ENCODE measurements at regions not wholly inside any gene's neighbourhood (a gene's known extent, or its start where the extent isn't known, plus 50 kb on each side); places are given as distances from the start of the nearest gene placed in this dataset.

GRCh38 chr4:189255636-189256035 is 685.0 kb upstream of the FRG1 start:
- FAIRE-seq (no peak), DNase-seq (ENCODE audit: low read depth in 1 of 2, low spot score in 1 of 2) (no peak), ATAC-seq (no peak)
- Histone ChIP-seq H3K27ac (no peak overlapping the region), H3K4me2 (no peak overlapping the region), H3K9me3 (no peaks in the 10 kb centered on the region; the same call in 2 of the 3 replicates), H3K4me1 (no peaks in the 10 kb centered on the region), H3K4me3 (no peak overlapping the region)
- WGBS (ENCODE audit: missing lambda C conversion rate), result 94% methylated on average over 2 of the region's 2 CpGs
- ChIA-PET CTCF (no interaction called here), POLR2A (no interaction called here)
- TF ChIP-seq HOXA7 (CRISPR knock-in tag; IDR thresholded peaks at IDR 0.05) (no peak), SREBF2 (IDR thresholded peaks at IDR 0.05) (no peak)

GRCh38 chr4:189261475-189261874 is 679.2 kb upstream of the FRG1 start:
- ChIA-PET POLR2A (no interaction called here), CTCF (no interaction called here)
- 0% methylated on average over 1 of the region's 1 CpG for WGBS (ENCODE audit: missing lambda C conversion rate)
- Histone ChIP-seq H3K27ac (no peak overlapping the region), H3K4me2 (no peak overlapping the region), H3K9me3 (no peaks in the 10 kb centered on the region), H3K4me1 (no peaks in the 10 kb centered on the region), H3K4me3 (no peak overlapping the region)
- TF ChIP-seq EP300 (IDR thresholded peaks at IDR 0.05), result no peak
- TF ChIP-seq ZFP36 (IDR thresholded peaks at IDR 0.05; ENCODE audit: borderline replicate concordance, partially characterized antibody), result no peak
- TF ChIP-seq ZNF302 (CRISPR knock-in tag; IDR thresholded peaks at IDR 0.05), result no peak
- no peak for TF ChIP-seq SREBF2 (IDR thresholded peaks at IDR 0.05)
- TF ChIP-seq E2F6 (IDR thresholded peaks at IDR 0.05; ENCODE audit: borderline replicate concordance, low read depth), result no peak
- TF ChIP-seq HES2 (IDR thresholded peaks at IDR 0.05), result no peak
- no peak for TF ChIP-seq NR3C1 (IDR thresholded peaks at IDR 0.05)
- TF ChIP-seq ZSCAN20 (CRISPR knock-in tag; IDR thresholded peaks at IDR 0.05), result no peak
- FAIRE-seq, result no peak
- no peak for ATAC-seq
- no peak for DNase-seq (ENCODE audit: low read depth in 1 of 2, low spot score in 1 of 2)

- ATAC-seq (no peak), DNase-seq (ENCODE audit: low read depth in 1 of 2, low spot score in 1 of 2) (no peak), FAIRE-seq (no peak)
- 65% methylated on average over 7 of the region's 7 CpGs for WGBS (ENCODE audit: missing lambda C conversion rate)
- Histone ChIP-seq H3K4me1 (no peaks in the 10 kb centered on the region), H3K27ac (no peak overlapping the region), H3K9me3 (no peaks in the 10 kb centered on the region), H3K4me3 (no peak overlapping the region), H3K4me2 (no peak overlapping the region)
- POLR2A ChIA-PET, result no interaction called here
- CTCF ChIA-PET, result no interaction called here
- TF ChIP-seq USF2 (IDR thresholded peaks at IDR 0.05) (no peak), NR3C1 (IDR thresholded peaks at IDR 0.05) (no peak), SREBF2 (IDR thresholded peaks at IDR 0.05) (no peak), CHD2 (IDR thresholded peaks at IDR 0.05; ENCODE audit: low read length, partially characterized antibody) (no peak), MAFK (IDR thresholded peaks at IDR 0.05; ENCODE audit: partially characterized antibody) (no peak), FOXS1 (CRISPR knock-in tag; IDR thresholded peaks at IDR 0.05) (no peak), SMC3 (IDR thresholded peaks at IDR 0.05) (no peak), CHD4 (IDR thresholded peaks at IDR 0.05; ENCODE audit: borderline replicate concordance) (no peak), ESRRA (IDR thresholded peaks at IDR 0.05; ENCODE audit: borderline replicate concordance, low read length) (no peak), FOSB (CRISPR knock-in tag; IDR thresholded peaks at IDR 0.05) (no peak), RCOR1 (IDR thresholded peaks at IDR 0.05; ENCODE audit: low read depth, low read length) (no peak), FOSL2 (IDR thresholded peaks at IDR 0.05) (no peak), FOSL2 (CRISPR knock-in tag; IDR thresholded peaks at IDR 0.05) (no peak), JUNB (IDR thresholded peaks at IDR 0.05) (no peak), NFE2L2 (conservative IDR thresholded peaks at IDR 0.05; ENCODE audit: low read length) (no peak), KDM1A (IDR thresholded peaks at IDR 0.05; ENCODE audit: low read depth) (no peak), GATA3 (IDR thresholded peaks at IDR 0.05; ENCODE audit: borderline replicate concordance) (no peak)
Observed at GRCh38 chr4:189265515-189265914, 675.2 kb upstream of the FRG1 start.

Measured in A549 (cell line).